H9 (cell line): ENCODE measurements at regions not wholly inside any gene's neighbourhood (a gene's known extent, or its start where the extent isn't known, plus 50 kb on each side); places are given as distances from the start of the nearest gene placed in this dataset.

Experiments
- DNase-seq: peaks from one replicate; pipeline ENCODE4 v3.0.0-alpha.2; 2017
- H2AFZ ChIP-seq: one replicate; pipeline ENCODE4 v1.6.1; 2013; ENCODE audit warnings: mild to moderate bottlenecking, low read length, control low read depth, moderate library complexity
- H2AK5ac ChIP-seq: 2 replicates; pipeline ENCODE4 v1.6.1; 2013; ENCODE audit warnings: low read length, control low read depth, mixed read lengths; ENCODE audit not compliant: insufficient read length
- H2BK120ac ChIP-seq: one replicate; pipeline ENCODE4 v1.6.1; 2013; ENCODE audit warnings: low read depth, mild to moderate bottlenecking, low read length, control low read depth, inconsistent platforms; ENCODE audit not compliant: poor library complexity, severe bottlenecking
- H2BK12ac ChIP-seq: 2 replicates; pipeline ENCODE4 v1.6.1; 2013; ENCODE audit warnings: low read length, control low read depth, mixed read lengths, low read depth; ENCODE audit not compliant: insufficient read length
- H2BK15ac ChIP-seq: 2 replicates; pipeline ENCODE4 v1.6.1; 2013; ENCODE audit warnings: low read depth, low read length, control low read depth
- H2BK20ac ChIP-seq: one replicate; pipeline ENCODE4 v1.6.1; 2013; ENCODE audit warnings: low read depth, mild to moderate bottlenecking, low read length, control low read depth, inconsistent platforms; ENCODE audit not compliant: poor library complexity, severe bottlenecking
- H2BK5ac ChIP-seq: 2 replicates; pipeline ENCODE4 v1.6.1; 2013; ENCODE audit warnings: low read length, control low read depth, mixed read lengths; ENCODE audit not compliant: insufficient read length
- H3K14ac ChIP-seq: 2 replicates; pipeline ENCODE4 v1.6.1; 2013; ENCODE audit warnings: low read length, control low read depth; ENCODE audit not compliant: insufficient read depth
- H3K18ac ChIP-seq: 2 replicates; pipeline ENCODE4 v1.6.1; 2013; ENCODE audit warnings: low read depth, mild to moderate bottlenecking, mixed read lengths, low read length, control low read depth; ENCODE audit not compliant: insufficient read length
- H3K23ac ChIP-seq: 2 replicates; pipeline ENCODE4 v1.6.1; 2013; ENCODE audit warnings: low read length, control low read depth, mixed read lengths, low read depth; ENCODE audit not compliant: insufficient read length
- H3K23me2 ChIP-seq: 2 replicates; pipeline ENCODE4 v1.6.1; 2013; ENCODE audit warnings: low read depth, mild to moderate bottlenecking, mixed read lengths, low read length, control low read depth; ENCODE audit not compliant: insufficient read length, poor library complexity, severe bottlenecking
- H3K27ac ChIP-seq: 2 replicates; pipeline ENCODE4 v1.5.1; 2013; ENCODE audit warnings: low read length, control low read depth, mixed read lengths, low read depth; ENCODE audit not compliant: insufficient read length
- H3K27me3 ChIP-seq: 2 replicates; pipeline ENCODE4 v1.6.1; 2013; ENCODE audit warnings: low read length, control low read depth, inconsistent platforms; ENCODE audit not compliant: insufficient read depth
- H3K4ac ChIP-seq: 2 replicates; pipeline ENCODE4 v1.6.1; 2013; ENCODE audit warnings: low read depth, mild to moderate bottlenecking, control low read depth, inconsistent platforms, low read length, moderate library complexity
- H3K4me1 ChIP-seq: 2 replicates; pipeline ENCODE4 v1.6.1; 2013; ENCODE audit warnings: low read length, control low read depth, inconsistent platforms; ENCODE audit not compliant: insufficient read depth
- H3K4me2 ChIP-seq: 2 replicates; pipeline ENCODE4 v1.6.1; 2013; ENCODE audit warnings: low read length, control low read depth, mixed read lengths; ENCODE audit not compliant: insufficient read length, insufficient read depth
- H3K56ac ChIP-seq: 2 replicates; pipeline ENCODE4 v1.6.1; 2013; ENCODE audit warnings: low read depth, mild to moderate bottlenecking, mixed read lengths, low read length, control low read depth; ENCODE audit not compliant: insufficient read length
- H3K79me1 ChIP-seq: 2 replicates; pipeline ENCODE4 v1.6.1; 2013; ENCODE audit warnings: low read depth, mild to moderate bottlenecking, moderate library complexity, low read length, control low read depth, inconsistent platforms; ENCODE audit not compliant: insufficient read depth, poor library complexity, severe bottlenecking
- H3K79me2 ChIP-seq: 2 replicates; pipeline ENCODE4 v1.6.1; 2013; ENCODE audit warnings: low read length, control low read depth, inconsistent platforms; ENCODE audit not compliant: insufficient read depth
- H3K9ac ChIP-seq: 2 replicates; pipeline ENCODE4 v1.6.1; 2013; ENCODE audit warnings: low read length, control low read depth, mixed read lengths; ENCODE audit not compliant: insufficient read length; ENCODE audit errors: extremely low read depth
- H3K9me3 ChIP-seq: one replicate; pipeline ENCODE4 v1.6.1; 2013; ENCODE audit warnings: low read depth, low read length, inconsistent platforms; ENCODE audit not compliant: control insufficient read depth
- H3T11ph ChIP-seq: one replicate; pipeline ENCODE4 v1.6.1; 2013; ENCODE audit warnings: mild to moderate bottlenecking, low read length, control low read depth, inconsistent platforms
- H4K20me1 ChIP-seq: one replicate; pipeline ENCODE4 v1.6.1; 2013; ENCODE audit not compliant: control insufficient read depth, insufficient read length, insufficient read depth
- H4K5ac ChIP-seq: 2 replicates; pipeline ENCODE4 v1.6.1; 2013; ENCODE audit warnings: low read depth, mild to moderate bottlenecking, mixed read lengths, low read length, control low read depth; ENCODE audit not compliant: insufficient read length
- H4K8ac ChIP-seq: replicated peaks from 2 replicates; pipeline ENCODE4 v1.6.1; 2013; ENCODE audit warnings: low read length, control low read depth, mixed read lengths, low read depth; ENCODE audit not compliant: insufficient read length
- H4K91ac ChIP-seq: 2 replicates; pipeline ENCODE4 v1.6.1; 2013; ENCODE audit warnings: low read depth, mild to moderate bottlenecking, moderate library complexity, mixed read lengths, low read length, control low read depth; ENCODE audit not compliant: insufficient read length
- H3K27ac Mint-ChIP-seq, 3 experiments: 2 replicates in 2 of 3; 3 replicates in 1 of 3; pipeline ENCODE4 v1.8.0; 2020 to 2021; ENCODE audit warnings: mixed read lengths in 3 of 3, mild to moderate bottlenecking in 1 of 3, moderate library complexity in 1 of 3
- H3K27me3 Mint-ChIP-seq: 2 replicates; pipeline ENCODE4 v1.8.0; 2021; ENCODE audit warnings: low read depth, mild to moderate bottlenecking, moderate library complexity, mixed read lengths
- H3K36me3 Mint-ChIP-seq, 3 experiments: 2 replicates in 2 of 3; 3 replicates in 1 of 3; pipeline ENCODE4 v1.8.0; 2020 to 2021; ENCODE audit warnings: low read depth in 3 of 3, mixed read lengths in 3 of 3; ENCODE audit not compliant: insufficient read depth in 1 of 3
- H3K4me1 Mint-ChIP-seq, 2 experiments: 2 replicates each; pipeline ENCODE4 v1.8.0; 2020; ENCODE audit warnings: mixed read lengths in 2 of 2
- H3K4me3 Mint-ChIP-seq, 2 experiments: 2 replicates in 1 of 2; 3 replicates in 1 of 2; pipeline ENCODE4 v1.8.0; 2020 to 2021; ENCODE audit warnings: mild to moderate bottlenecking in 2 of 2, mixed read lengths in 2 of 2, moderate library complexity in 1 of 2
- H3K9me3 Mint-ChIP-seq, 2 experiments: 2 replicates in 1 of 2; 3 replicates in 1 of 2; pipeline ENCODE4 v1.8.0; 2020; ENCODE audit warnings: mild to moderate bottlenecking in 2 of 2, mixed read lengths in 2 of 2, moderate library complexity in 1 of 2
- WGBS: extraction: QIAGEN DNeasy Blood & Tissue Kit; methylation state at CpG from one replicate; pipeline ENCODE4 v1.1.7; 2013; ENCODE audit warnings: missing lambda C conversion rate, low lambda C conversion rate, mixed read lengths; ENCODE audit not compliant: insufficient read length; ENCODE audit errors: extremely low coverage; 5-methylcytosine and 5-hydroxymethylcytosine counted together
- TF ChIP-seq, protein P1 (sequence below): fragments of 200-600 bp; sonication (generic); conservative IDR thresholded peaks from 3 replicates; pipeline ENCODE4 v1.8.0; 2021; ENCODE audit warnings: antibody characterized with exemption, mild to moderate bottlenecking

DNA sequence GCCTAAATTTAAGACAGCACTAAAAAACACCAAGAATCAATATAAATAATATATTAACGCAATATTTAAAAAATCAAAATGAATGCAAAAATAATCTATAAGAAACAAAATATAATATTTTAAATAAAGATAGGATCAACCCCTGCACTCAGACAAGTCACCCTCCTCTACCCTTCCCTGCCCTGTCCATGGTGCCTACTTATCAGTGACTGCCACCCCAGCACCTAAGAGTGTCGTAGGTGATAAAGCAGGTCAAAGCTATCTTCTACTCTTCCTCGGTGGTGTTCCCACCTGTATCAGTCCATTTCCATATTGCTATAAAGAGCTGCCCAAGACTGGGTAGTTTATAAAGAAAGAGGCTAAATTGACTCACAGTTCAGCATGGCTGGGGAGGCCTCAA lies 251.9 kb downstream of the STIM2 start:
- Histone ChIP-seq H3K23ac (no peak overlapping the region), H3T11ph (no peak overlapping the region), H2AK5ac (no peak overlapping the region), H3K18ac (no peak overlapping the region), H3K79me1 (no peaks in the 10 kb centered on the region), H3K4me2 (no peak overlapping the region), H2BK12ac (no peak overlapping the region), H4K20me1 (no peaks in the 10 kb centered on the region), H3K79me2 (no peaks in the 10 kb centered on the region), H3K23me2 (no peaks in the 10 kb centered on the region), H3K27ac (no peak overlapping the region), H3K4ac (no peak overlapping the region), H3K14ac (no peak overlapping the region), H3K4me1 (peaks cover 7% of the 10 kb centered on the region), H2BK5ac (no peak overlapping the region), H4K5ac (no peak overlapping the region), H3K56ac (no peak overlapping the region), H2BK20ac (no peak overlapping the region), H2BK15ac (no peak overlapping the region), H3K27me3 (no peaks in the 10 kb centered on the region), H3K9ac (no peak overlapping the region), H2AFZ (no peak overlapping the region), H3K9me3 (no peaks in the 10 kb centered on the region), H4K8ac (no peak overlapping the region), H2BK120ac (no peak overlapping the region), H4K91ac (no peak overlapping the region)
- H3K9me3 Mint-ChIP-seq: peaks cover 0 to 2% of the 10 kb centered on the region in 2 experiments; a peak in 2 of 5 replicates
- peaks cover 0 to 2% (median 0%) of the 10 kb centered on the region in 3 experiments; a peak in 2 of 7 replicates for H3K36me3 Mint-ChIP-seq
- TF ChIP-seq, protein P1, sequence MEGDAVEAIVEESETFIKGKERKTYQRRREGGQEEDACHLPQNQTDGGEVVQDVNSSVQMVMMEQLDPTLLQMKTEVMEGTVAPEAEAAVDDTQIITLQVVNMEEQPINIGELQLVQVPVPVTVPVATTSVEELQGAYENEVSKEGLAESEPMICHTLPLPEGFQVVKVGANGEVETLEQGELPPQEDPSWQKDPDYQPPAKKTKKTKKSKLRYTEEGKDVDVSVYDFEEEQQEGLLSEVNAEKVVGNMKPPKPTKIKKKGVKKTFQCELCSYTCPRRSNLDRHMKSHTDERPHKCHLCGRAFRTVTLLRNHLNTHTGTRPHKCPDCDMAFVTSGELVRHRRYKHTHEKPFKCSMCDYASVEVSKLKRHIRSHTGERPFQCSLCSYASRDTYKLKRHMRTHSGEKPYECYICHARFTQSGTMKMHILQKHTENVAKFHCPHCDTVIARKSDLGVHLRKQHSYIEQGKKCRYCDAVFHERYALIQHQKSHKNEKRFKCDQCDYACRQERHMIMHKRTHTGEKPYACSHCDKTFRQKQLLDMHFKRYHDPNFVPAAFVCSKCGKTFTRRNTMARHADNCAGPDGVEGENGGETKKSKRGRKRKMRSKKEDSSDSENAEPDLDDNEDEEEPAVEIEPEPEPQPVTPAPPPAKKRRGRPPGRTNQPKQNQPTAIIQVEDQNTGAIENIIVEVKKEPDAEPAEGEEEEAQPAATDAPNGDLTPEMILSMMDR: no peak
- no peak overlapping the region for H3K4me3 Mint-ChIP-seq
- no peak overlapping the region for H3K27ac Mint-ChIP-seq
- no CpG with 5 or more reads among the region's 3 CpGs for WGBS
- no peak for DNase-seq
- peaks cover 21 to 24% of the 10 kb centered on the region in 2 experiments for H3K4me1 Mint-ChIP-seq
- H3K27me3 Mint-ChIP-seq: no peaks in the 10 kb centered on the region
